ENCODE measurements at regions not wholly inside any gene's neighbourhood (a gene's known extent, or its start where the extent isn't known, plus 50 kb on each side); places are given as distances from the start of the nearest gene placed in this dataset.

DNA sequence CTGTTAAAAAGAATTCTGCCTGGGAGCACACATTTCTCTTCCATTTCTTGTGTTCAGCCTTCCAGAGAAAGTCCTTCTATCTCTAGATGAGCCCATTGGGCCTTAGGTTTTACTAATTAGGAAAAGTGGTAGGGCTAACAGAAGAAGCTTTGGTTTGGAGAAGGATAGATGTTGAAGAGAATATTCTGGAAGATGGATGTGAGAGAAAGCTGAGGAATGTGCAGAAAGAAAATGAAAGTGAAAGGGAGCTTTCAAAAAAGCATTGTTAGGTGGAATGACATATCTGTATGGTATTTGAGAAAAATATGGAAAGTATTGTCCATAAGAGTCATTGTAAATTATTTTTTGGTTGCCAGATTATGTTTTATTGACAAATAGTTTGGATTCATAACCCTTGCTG lies 474.8 kb upstream of the SLIT2 start:
- TF ChIP-seq, protein P1, sequence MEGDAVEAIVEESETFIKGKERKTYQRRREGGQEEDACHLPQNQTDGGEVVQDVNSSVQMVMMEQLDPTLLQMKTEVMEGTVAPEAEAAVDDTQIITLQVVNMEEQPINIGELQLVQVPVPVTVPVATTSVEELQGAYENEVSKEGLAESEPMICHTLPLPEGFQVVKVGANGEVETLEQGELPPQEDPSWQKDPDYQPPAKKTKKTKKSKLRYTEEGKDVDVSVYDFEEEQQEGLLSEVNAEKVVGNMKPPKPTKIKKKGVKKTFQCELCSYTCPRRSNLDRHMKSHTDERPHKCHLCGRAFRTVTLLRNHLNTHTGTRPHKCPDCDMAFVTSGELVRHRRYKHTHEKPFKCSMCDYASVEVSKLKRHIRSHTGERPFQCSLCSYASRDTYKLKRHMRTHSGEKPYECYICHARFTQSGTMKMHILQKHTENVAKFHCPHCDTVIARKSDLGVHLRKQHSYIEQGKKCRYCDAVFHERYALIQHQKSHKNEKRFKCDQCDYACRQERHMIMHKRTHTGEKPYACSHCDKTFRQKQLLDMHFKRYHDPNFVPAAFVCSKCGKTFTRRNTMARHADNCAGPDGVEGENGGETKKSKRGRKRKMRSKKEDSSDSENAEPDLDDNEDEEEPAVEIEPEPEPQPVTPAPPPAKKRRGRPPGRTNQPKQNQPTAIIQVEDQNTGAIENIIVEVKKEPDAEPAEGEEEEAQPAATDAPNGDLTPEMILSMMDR (IDR thresholded peaks at IDR 0.05) = no peak
- Histone ChIP-seq H3K27me3 (no peaks in the 10 kb centered on the region), H3K9me3 (no peaks in the 10 kb centered on the region), H3K4me1 (no peaks in the 10 kb centered on the region), H3K4me3 (no peak overlapping the region), H3K36me3 (no peaks in the 10 kb centered on the region), H3K27ac (no peak overlapping the region)
- intact Hi-C loops (cut with DNase I) = no loop called here
- no peak for DNase-seq (ENCODE audit: low spot score in 2 of 2)

DNA sequence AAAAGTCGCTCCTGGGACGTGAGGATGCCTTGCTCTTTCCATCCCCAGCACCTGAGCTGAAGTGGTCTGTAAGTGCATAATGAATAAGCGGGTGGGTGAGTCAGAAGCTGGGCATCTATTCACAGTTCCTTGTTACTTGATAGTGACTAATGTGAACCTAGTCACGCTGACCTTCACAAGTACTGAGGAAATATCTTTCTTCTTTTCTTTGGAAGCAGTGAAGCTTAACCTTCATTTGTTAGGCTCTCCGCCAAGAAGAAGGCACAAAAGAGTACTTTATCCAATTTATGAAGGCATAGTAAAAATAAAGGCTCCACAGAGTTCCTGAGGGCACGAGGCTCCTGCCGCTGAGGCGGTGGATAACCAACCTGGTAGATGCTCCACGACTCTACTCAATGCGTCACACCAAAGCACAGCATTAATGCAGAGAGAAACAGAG lies 475.7 kb upstream of the SLIT2 start:
- TF ChIP-seq, protein P1 (IDR thresholded peaks at IDR 0.05) = no peak
- no peaks in the 10 kb centered on the region for H3K9me3 ChIP-seq
- H3K4me3 ChIP-seq = no peak overlapping the region
- no peaks in the 10 kb centered on the region for H3K4me1 ChIP-seq
- no peak for DNase-seq (ENCODE audit: low spot score in 2 of 2)
- H3K27ac ChIP-seq = no peak overlapping the region
- intact Hi-C loops (cut with DNase I) = no loop called here
- H3K27me3 ChIP-seq = no peaks in the 10 kb centered on the region
- no peaks in the 10 kb centered on the region for H3K36me3 ChIP-seq

DNA sequence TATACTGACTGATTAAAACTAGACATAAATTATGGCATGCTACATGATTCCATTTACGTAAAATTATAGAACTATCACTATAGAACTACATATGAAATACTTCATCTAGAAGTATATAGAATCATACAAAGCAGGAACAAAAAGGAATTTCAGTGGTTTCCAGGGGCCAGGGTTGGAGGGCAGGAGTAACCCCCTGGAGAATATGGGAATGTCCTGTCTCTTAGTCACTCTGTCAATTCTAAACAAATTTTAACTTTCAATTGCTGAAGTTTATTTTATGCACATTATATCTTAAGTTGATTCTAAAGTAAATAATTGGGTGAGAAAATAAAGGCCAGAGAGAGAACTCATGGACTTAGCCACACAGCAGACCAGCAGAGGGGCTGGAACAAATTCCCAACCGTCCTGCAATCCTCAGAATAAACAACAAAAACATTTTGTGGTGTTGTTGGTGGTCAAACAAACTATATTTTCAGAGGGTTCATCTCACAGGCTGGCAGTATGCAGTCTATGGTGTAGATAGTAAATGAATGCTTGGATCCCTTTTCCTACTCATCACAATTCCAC lies 476.9 kb upstream of the SLIT2 start:
- H3K9me3 ChIP-seq = no peaks in the 10 kb centered on the region
- TF ChIP-seq, protein P1 (IDR thresholded peaks at IDR 0.05) = no peak
- no peak overlapping the region for H3K4me3 ChIP-seq
- H3K4me1 ChIP-seq = no peaks in the 10 kb centered on the region
- no peaks in the 10 kb centered on the region for H3K36me3 ChIP-seq
- intact Hi-C loops (cut with DNase I) = no loop called here
- DNase-seq (ENCODE audit: low spot score in 2 of 2) = no peak
- H3K27ac ChIP-seq = no peak overlapping the region
- no peaks in the 10 kb centered on the region for H3K27me3 ChIP-seq

DNA sequence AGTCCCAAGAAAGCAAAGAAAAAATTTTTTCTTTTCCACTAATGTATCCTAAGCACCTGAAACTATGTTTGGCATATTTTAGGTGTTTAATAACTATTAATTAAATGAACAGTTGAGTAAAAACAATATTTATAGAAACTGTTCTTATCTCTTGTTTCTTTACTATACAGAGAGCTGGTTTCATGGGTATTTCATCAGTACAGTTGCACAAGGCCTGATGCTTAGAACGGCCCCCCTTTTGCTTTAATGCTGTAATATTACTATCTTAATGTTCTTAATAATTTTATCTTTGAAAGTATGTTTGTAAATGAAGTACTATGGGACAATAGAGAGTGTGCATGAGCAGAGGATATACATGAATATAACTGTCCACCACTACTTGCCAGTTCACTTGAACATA lies 479.1 kb upstream of the SLIT2 start:
- intact Hi-C loops (cut with DNase I) = no loop called here

DNA sequence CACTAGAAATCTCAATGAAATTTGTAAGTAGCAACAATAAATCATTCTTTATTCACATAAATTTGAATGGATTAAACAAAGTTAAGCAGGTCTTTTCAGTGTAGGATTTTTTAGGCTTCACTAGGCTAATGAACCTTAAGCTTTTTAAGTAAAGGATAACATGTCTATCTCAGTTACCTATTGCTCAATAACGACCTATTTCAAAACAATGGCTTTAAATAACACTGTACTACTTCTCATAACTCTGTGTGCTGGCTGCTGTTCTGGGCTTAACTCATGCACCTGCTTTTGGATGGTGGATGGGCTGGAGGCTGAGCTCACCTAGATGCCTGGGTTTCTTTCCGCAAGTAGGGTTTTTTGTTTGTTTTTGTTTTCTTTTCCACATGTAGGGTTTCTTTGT lies 495.0 kb upstream of the SLIT2 start:
- no peak overlapping the region for H3K4me3 ChIP-seq
- H3K27me3 ChIP-seq = no peaks in the 10 kb centered on the region
- no peaks in the 10 kb centered on the region for H3K4me1 ChIP-seq
- TF ChIP-seq, protein P1 (IDR thresholded peaks at IDR 0.05) = no peak
- no peaks in the 10 kb centered on the region for H3K36me3 ChIP-seq
- no peak overlapping the region for H3K27ac ChIP-seq
- H3K9me3 ChIP-seq = no peaks in the 10 kb centered on the region
- no peak for DNase-seq (ENCODE audit: low spot score in 2 of 2)
- intact Hi-C loops (cut with DNase I) = no loop called here

More for the DNA sequence above, 479.1 kb upstream of the SLIT2 start:
- Histone ChIP-seq H3K27ac (no peak overlapping the region), H3K27me3 (no peaks in the 10 kb centered on the region), H3K4me1 (no peaks in the 10 kb centered on the region), H3K36me3 (no peaks in the 10 kb centered on the region), H3K4me3 (no peak overlapping the region), H3K9me3 (no peaks in the 10 kb centered on the region)
- TF ChIP-seq, protein P1 (IDR thresholded peaks at IDR 0.05) = no peak
- DNase-seq (ENCODE audit: low spot score in 2 of 2) = no peak

DNA sequence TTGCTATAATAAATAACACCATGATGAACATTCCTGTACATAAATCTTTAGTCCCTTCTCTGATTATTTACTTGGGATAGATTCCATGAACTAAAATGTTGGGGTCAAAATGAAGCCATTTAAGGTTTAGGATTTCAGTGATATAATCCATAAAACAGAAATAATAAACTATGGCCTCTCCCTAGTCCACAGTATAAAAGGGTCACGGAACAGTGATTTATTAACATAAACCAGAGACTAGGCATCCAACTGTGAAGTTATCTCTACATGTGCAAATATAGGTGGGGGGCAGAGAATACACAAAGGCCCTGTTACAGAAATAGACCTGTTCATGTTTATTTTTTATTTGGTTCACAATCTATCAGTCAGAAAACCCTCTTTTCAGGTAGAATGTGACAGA lies 499.1 kb upstream of the SLIT2 start:
- Histone ChIP-seq H3K36me3 (no peaks in the 10 kb centered on the region), H3K27ac (no peak overlapping the region), H3K9me3 (no peaks in the 10 kb centered on the region), H3K4me1 (no peaks in the 10 kb centered on the region), H3K27me3 (no peaks in the 10 kb centered on the region), H3K4me3 (no peak overlapping the region)
- no peak for DNase-seq (ENCODE audit: low spot score in 2 of 2)
- TF ChIP-seq, protein P1 (IDR thresholded peaks at IDR 0.05) = no peak
- intact Hi-C loops (cut with DNase I) = no loop called here

Data from ascending aorta (tissue), 2 donors.